ENCODE measurements at regions not wholly inside any gene's neighbourhood (a gene's known extent, or its start where the extent isn't known, plus 50 kb on each side); places are given as distances from the start of the nearest gene placed in this dataset.

- DNase-seq (ENCODE audit: low read depth), result peak; percentile 37
Measured at GRCh38 chr11:119491753-119492510, 69.0 kb upstream of the THY1 start.

- DNase-seq (ENCODE audit: low read depth), result no peak
Measured at GRCh38 chr11:119490253-119491006, 67.5 kb upstream of the THY1 start.

- DNase-seq (ENCODE audit: low read depth), result no peak
Measured at GRCh38 chr11:119489087-119489486, 66.1 kb upstream of the THY1 start.

DNA sequence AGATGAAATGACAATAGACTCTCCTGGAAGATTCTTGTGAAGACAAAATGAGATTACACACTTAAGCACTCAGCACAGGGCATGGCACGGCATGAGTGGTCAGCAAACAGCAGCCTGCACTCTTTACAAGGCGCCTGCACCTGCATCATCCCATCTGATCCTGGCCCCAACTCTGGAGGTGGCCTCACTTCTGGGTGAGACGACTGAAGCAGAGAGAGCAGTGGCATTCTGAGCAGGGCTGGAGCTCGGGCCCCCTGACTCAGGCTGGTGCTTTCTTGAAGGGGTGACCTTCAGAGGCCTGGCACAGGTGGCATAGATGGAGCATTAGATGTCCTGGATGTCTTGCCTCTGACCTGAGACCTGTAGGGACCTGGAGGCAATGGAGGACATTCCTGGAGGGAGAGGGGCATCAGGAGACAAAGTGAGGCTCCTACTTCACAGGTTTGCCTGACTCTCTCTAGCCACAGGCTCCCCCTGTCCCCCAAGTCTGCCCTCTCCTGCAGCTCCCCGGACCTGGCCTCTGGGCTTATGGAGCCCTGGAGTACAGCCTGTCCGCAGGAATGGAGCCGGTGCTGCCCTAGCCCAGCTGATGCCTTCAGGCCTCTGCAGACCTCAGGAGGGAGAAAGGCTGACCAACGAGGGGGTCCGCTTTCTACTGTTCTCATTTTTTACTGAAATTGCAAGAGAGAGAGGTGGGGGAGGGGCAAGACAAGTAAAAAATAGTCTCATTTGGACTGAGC lies 65.5 kb upstream of the THY1 start:
- no peak for DNase-seq (ENCODE audit: low read depth)

GRCh38 chr11:119486691-119487259 lies 63.8 kb upstream of the THY1 start:
- no peak for DNase-seq (ENCODE audit: low read depth)

- DNase-seq (ENCODE audit: low read depth), result no peak
Measured at GRCh38 chr11:119486016-119486415, 63.0 kb upstream of the THY1 start.

DNA sequence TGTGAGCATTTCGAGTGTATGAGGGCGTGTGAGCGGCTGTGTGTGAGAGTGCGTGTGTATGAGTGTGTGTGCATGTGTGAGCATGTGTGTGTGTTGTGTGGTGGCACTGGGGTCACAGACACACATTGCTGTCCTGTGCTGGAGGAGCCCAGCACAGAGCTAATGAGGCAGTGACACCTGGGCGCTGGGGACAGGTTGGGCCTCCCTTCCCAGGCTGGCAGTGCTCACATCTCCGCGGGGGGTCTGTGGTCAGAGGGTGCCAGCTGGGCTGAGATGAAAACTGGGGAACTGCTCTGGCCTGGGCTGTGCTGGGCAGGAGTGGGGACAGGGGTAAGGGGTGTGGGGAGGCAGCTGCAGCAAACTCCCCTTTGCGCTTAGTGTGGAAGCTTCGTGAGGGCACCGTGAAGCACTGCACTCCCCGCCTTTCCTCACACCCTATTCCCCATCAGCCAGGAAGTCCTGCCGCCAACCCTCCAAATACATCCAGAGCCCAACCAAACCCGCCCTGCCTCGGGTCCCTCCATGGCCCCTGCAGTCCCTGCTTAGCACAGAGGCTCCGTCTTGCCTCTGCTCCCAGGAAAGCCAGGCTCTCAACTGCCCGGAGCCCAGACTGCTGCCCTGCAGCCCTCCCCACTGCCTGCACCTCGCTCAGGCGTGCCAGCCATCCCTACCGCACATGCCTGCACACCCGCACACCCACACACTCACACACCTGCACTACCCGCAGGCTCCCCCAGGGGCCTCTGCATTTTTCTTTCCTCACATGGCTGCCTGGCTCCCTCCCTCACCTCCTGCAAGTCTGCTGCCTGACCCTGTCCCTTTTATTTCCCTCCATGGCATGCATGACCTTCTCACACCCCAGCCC lies 62.0 kb upstream of the THY1 start:
- no peak for DNase-seq (ENCODE audit: low read depth)

- DNase-seq (ENCODE audit: low read depth), result no peak
Measured at GRCh38 chr11:119483881-119484371, 61.0 kb upstream of the THY1 start.

GRCh38 chr11:119483341-119483880 lies 60.4 kb upstream of the THY1 start:
- no peak for DNase-seq (ENCODE audit: low read depth)

DNA sequence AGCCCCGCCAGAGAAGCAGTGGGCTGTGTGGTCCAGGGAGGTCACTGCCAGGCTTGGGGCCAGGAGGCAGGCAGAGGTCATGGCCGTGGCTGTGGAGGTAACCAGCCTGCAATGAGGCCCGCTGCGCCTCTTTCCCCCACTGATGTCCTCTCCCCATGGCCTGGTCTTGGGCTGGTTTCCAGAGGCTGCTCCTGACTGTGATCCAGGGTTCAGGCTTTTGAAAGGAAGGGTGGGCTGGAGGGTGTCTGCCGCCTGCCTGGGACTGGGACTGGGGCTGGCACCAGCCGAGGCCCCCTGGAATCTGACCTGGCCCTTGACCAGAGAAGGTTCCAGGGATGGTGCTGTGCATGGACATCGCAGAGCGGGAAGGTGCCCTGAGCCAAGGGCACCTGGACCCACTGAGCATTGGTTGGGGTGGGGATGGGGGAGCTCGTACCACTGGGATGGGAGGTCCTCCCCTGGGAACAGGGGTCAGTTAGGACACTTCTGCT lies 59.6 kb upstream of the THY1 start:
- no peak for DNase-seq (ENCODE audit: low read depth)

DNA sequence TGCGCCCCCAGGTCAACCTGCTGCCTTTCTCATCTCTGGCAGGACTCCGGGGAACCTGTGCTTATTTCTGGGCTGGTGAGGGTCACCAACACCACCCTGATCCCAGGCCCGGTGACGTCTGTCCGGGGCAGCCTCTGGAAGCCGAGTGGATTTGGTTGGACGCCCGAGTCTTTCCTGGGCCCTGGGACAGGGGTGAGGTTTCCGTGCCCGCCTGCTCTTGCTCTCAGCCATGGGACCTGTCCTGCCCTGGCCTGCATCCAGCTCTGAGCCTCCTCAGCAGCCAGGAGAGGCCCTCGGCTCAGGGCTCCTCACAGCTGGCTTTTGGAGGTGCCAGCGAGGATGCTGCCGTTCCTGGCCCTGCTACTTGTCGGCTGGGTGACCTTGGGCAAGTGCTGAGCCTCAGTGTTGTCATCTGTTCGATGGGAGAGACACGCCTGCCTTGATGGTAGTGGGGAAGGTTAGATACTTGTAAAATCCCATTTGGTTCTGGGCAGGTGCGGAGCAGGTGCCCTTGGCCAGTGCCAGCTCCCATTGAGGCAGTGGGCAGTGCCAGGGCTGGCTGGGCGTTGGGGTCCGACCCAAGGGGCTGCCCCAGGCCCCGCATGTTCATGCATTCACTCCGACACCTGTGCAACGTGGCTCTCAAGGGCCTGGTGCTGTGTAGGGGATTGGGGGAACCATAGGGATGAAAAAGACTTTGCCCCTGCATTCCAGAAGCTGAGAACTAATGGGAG lies 58.9 kb upstream of the THY1 start:
- no peak for DNase-seq (ENCODE audit: low read depth)

- peak; percentile 95 for DNase-seq (ENCODE audit: low read depth)
Measured at GRCh38 chr11:119481021-119481666, 58.2 kb upstream of the THY1 start.

DNA sequence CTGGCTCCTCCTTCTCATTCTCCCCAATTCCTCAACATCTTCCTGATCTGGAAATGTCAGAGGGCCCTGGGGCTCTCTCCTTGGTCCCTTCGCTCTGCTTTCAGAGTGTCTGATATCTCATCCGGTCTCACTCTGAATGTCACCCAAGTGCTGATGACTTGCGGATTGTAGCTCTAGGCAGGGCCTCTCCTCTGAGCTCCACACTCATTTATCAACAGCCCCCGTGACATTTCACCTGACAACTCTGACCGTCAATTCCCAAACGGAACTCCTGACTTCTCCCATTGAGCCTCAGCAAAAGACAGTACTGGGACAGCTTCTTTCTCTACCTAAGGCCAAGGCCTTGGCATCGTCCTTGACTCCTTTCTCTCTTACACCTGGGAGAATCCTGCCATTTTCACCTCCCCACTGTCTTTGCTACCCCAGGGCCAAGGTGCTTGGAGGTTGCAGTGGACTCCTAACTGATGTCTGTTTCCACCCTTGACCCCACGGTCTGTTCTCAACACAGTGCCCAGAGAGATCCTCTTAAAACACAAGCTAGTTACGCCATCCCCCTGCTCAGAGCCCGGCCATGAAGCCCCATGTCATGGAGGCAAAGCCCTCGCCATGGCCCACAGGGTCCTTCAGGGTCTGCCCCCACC lies 57.5 kb upstream of the THY1 start:
- DNase-seq (ENCODE audit: low read depth), result no peak

- peak; percentile 43 for DNase-seq (ENCODE audit: low read depth)
Measured at GRCh38 chr11:119479685-119480275, 56.8 kb upstream of the THY1 start.

- no peak for DNase-seq (ENCODE audit: low read depth)
Measured at GRCh38 chr11:119478711-119479285, 55.8 kb upstream of the THY1 start.

DNA sequence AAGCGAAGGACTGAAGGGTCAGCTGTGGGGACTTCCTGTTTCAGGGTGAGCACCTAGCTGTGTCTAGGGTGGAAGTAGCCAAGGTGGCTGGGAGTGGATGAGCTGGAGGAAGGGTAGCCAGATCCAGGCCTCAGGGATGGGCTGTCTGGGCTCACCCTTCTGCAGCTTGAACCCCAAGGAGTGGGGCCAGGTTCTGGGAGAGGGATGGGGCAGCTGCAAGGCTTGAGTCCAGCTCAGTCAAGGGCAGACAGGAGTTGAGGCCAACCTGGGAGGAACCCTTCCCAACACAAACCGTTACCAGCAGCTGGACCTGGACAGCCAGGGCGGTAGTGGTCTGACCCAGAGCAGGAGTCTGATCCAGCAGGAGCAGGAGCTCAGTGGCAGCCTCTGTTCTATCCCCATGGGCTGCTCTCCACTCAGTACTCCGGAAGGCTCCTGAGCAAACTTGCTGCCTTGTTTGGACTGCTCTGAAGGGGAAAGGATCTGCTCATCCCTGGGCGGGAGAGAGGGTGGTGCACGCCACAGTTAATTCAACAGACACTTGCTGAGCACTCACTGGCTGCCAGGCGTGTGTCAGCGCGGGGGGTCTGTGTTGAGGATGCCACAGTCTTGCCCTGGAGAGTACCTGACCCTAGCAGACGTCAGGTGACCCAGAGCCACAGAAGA lies 53.8 kb upstream of the THY1 start:
- no peak for DNase-seq (ENCODE audit: low read depth)

- no peak for DNase-seq (ENCODE audit: low read depth)
Measured at GRCh38 chr11:119476038-119476437, 53.1 kb upstream of the THY1 start.

Measured in Daoy (cell line).